GM23338 (cell line): ENCODE measurements at regions not wholly inside any gene's neighbourhood (a gene's known extent, or its start where the extent isn't known, plus 50 kb on each side); places are given as distances from the start of the nearest gene placed in this dataset.

Source experiments
- EZH2 ChIP-seq: fragments of 200-600 bp; sonication (generic); IDR thresholded peaks from one replicate; pipeline ENCODE4 v1.8.0; 2017; ENCODE audit warnings: antibody characterized with exemption, mild to moderate bottlenecking, low read depth; ENCODE audit not compliant: unreplicated experiment
- EZH2phosphoT487 ChIP-seq: fragments of 200-600 bp; sonication (generic); IDR thresholded peaks from one replicate; pipeline ENCODE4 v1.8.1; 2018; ENCODE audit warnings: antibody characterized with exemption; ENCODE audit not compliant: unreplicated experiment
- JUNB ChIP-seq: IDR thresholded peaks from one replicate; pipeline ENCODE4 v1.6.1; 2016; ENCODE audit warnings: antibody characterized with exemption; ENCODE audit not compliant: unreplicated experiment
- NANOG ChIP-seq: IDR thresholded peaks from 2 replicates; pipeline ENCODE4 v1.6.1; 2016; ENCODE audit warnings: antibody characterized with exemption, borderline replicate concordance
- POLR2AphosphoS5 ChIP-seq: IDR thresholded peaks from 2 replicates; pipeline ENCODE4 v1.6.1; 2016; ENCODE audit warnings: antibody characterized with exemption, low read depth
- ZNF114 ChIP-seq: fragments of 250-450 bp; sonication (Bioruptor Pico); IDR thresholded peaks from 2 replicates; pipeline ENCODE4 v1.5.0; 2020; ENCODE audit warnings: mild to moderate bottlenecking, moderate library complexity
- ZNF331 ChIP-seq: fragments of 250-450 bp; sonication (Bioruptor Pico); IDR thresholded peaks from 2 replicates; pipeline ENCODE4 v1.5.0; 2020; ENCODE audit warnings: low read depth, mild to moderate bottlenecking, moderate library complexity
- TF ChIP-seq, protein P1 (sequence below): fragments of 250-450 bp; sonication (Bioruptor Pico); IDR thresholded peaks from 2 replicates; pipeline ENCODE4 v1.5.0; 2020; ENCODE audit warnings: mild to moderate bottlenecking, moderate library complexity
- TF ChIP-seq, protein P2 (sequence below): IDR thresholded peaks from one replicate; pipeline ENCODE4 v1.6.1; 2018; ENCODE audit warnings: antibody characterized with exemption; ENCODE audit not compliant: unreplicated experiment
- TF ChIP-seq, protein P3 (sequence below): IDR thresholded peaks from 2 replicates; pipeline ENCODE4 v1.6.1; 2016; ENCODE audit warnings: antibody characterized with exemption

DNA sequence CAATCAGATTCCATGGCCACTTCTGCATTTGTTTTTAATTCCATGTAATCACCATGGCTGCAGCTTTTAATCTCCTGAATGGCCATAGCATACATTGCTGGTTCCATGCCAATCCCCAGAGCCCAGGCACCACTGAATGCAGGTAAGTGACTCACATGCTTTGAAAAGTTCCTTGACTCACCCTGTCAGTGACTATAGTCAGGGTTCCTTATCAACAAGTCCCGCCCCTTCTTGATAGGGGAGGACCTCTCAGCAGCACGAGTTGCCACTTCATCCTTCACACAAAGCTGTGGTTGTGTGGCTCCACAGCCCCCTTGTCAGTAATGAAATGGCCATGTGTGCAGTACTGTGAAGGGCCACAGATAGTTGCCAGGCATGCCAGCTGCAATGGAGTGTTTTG, 516.6 kb downstream of the PPARGC1A start (continued):
- TF ChIP-seq, protein P1, sequence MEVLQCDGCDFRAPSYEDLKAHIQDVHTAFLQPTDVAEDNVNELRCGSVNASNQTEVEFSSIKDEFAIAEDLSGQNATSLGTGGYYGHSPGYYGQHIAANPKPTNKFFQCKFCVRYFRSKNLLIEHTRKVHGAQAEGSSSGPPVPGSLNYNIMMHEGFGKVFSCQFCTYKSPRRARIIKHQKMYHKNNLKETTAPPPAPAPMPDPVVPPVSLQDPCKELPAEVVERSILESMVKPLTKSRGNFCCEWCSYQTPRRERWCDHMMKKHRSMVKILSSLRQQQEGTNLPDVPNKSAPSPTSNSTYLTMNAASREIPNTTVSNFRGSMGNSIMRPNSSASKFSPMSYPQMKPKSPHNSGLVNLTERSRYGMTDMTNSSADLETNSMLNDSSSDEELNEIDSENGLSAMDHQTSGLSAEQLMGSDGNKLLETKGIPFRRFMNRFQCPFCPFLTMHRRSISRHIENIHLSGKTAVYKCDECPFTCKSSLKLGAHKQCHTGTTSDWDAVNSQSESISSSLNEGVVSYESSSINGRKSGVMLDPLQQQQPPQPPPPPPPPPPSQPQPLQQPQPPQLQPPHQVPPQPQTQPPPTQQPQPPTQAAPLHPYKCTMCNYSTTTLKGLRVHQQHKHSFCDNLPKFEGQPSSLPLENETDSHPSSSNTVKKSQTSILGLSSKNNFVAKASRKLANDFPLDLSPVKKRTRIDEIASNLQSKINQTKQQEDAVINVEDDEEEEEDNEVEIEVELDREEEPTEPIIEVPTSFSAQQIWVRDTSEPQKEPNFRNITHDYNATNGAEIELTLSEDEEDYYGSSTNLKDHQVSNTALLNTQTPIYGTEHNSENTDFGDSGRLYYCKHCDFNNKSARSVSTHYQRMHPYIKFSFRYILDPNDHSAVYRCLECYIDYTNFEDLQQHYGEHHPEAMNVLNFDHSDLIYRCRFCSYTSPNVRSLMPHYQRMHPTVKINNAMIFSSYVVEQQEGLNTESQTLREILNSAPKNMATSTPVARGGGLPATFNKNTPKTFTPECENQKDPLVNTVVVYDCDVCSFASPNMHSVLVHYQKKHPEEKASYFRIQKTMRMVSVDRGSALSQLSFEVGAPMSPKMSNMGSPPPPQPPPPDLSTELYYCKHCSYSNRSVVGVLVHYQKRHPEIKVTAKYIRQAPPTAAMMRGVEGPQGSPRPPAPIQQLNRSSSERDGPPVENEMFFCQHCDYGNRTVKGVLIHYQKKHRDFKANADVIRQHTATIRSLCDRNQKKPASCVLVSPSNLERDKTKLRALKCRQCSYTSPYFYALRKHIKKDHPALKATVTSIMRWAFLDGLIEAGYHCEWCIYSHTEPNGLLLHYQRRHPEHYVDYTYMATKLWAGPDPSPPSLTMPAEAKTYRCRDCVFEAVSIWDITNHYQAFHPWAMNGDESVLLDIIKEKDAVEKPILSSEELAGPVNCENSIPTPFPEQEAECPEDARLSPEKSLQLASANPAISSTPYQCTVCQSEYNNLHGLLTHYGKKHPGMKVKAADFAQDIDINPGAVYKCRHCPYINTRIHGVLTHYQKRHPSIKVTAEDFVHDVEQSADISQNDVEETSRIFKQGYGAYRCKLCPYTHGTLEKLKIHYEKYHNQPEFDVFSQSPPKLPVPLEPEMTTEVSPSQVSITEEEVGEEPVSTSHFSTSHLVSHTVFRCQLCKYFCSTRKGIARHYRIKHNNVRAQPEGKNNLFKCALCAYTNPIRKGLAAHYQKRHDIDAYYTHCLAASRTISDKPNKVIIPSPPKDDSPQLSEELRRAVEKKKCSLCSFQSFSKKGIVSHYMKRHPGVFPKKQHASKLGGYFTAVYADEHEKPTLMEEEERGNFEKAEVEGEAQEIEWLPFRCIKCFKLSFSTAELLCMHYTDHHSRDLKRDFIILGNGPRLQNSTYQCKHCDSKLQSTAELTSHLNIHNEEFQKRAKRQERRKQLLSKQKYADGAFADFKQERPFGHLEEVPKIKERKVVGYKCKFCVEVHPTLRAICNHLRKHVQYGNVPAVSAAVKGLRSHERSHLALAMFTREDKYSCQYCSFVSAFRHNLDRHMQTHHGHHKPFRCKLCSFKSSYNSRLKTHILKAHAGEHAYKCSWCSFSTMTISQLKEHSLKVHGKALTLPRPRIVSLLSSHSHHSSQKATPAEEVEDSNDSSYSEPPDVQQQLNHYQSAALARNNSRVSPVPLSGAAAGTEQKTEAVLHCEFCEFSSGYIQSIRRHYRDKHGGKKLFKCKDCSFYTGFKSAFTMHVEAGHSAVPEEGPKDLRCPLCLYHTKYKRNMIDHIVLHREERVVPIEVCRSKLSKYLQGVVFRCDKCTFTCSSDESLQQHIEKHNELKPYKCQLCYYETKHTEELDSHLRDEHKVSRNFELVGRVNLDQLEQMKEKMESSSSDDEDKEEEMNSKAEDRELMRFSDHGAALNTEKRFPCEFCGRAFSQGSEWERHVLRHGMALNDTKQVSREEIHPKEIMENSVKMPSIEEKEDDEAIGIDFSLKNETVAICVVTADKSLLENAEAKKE, result no peak
- TF ChIP-seq, protein P2, sequence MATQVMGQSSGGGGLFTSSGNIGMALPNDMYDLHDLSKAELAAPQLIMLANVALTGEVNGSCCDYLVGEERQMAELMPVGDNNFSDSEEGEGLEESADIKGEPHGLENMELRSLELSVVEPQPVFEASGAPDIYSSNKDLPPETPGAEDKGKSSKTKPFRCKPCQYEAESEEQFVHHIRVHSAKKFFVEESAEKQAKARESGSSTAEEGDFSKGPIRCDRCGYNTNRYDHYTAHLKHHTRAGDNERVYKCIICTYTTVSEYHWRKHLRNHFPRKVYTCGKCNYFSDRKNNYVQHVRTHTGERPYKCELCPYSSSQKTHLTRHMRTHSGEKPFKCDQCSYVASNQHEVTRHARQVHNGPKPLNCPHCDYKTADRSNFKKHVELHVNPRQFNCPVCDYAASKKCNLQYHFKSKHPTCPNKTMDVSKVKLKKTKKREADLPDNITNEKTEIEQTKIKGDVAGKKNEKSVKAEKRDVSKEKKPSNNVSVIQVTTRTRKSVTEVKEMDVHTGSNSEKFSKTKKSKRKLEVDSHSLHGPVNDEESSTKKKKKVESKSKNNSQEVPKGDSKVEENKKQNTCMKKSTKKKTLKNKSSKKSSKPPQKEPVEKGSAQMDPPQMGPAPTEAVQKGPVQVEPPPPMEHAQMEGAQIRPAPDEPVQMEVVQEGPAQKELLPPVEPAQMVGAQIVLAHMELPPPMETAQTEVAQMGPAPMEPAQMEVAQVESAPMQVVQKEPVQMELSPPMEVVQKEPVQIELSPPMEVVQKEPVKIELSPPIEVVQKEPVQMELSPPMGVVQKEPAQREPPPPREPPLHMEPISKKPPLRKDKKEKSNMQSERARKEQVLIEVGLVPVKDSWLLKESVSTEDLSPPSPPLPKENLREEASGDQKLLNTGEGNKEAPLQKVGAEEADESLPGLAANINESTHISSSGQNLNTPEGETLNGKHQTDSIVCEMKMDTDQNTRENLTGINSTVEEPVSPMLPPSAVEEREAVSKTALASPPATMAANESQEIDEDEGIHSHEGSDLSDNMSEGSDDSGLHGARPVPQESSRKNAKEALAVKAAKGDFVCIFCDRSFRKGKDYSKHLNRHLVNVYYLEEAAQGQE, result no peak
- TF ChIP-seq ZNF114 (CRISPR knock-in tag) (no peak), NANOG (no peak), ZNF331 (CRISPR knock-in tag) (no peak), POLR2AphosphoS5 (no peak), JUNB (no peak), EZH2phosphoT487 (no peak), EZH2 (no peak)
- TF ChIP-seq, protein P3, sequence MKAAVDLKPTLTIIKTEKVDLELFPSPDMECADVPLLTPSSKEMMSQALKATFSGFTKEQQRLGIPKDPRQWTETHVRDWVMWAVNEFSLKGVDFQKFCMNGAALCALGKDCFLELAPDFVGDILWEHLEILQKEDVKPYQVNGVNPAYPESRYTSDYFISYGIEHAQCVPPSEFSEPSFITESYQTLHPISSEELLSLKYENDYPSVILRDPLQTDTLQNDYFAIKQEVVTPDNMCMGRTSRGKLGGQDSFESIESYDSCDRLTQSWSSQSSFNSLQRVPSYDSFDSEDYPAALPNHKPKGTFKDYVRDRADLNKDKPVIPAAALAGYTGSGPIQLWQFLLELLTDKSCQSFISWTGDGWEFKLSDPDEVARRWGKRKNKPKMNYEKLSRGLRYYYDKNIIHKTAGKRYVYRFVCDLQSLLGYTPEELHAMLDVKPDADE, result no peak
